HG03025 (cell line): ENCODE measurements at regions not wholly inside any gene's neighbourhood (a gene's known extent, or its start where the extent isn't known, plus 50 kb on each side); places are given as distances from the start of the nearest gene placed in this dataset.

ENCODE experiments used
- ATAC-seq: cut with Tn5 transposase; IDR thresholded peaks from one replicate; pipeline ENCODE4 v1.9.1; 2021; ENCODE audit warnings: mild to moderate bottlenecking, moderate library complexity; ENCODE audit not compliant: unreplicated experiment, low FRiP score

GRCh38 chr18:70386582-70386981, 97.7 kb downstream of the SOCS6 start:
- no peak for ATAC-seq

GRCh38 chr18:70385474-70385873, 96.6 kb downstream of the SOCS6 start:
- ATAC-seq, result no peak

- no peak for ATAC-seq
These were observed 95.4 kb downstream of the SOCS6 start for GRCh38 chr18:70384181-70384790.

- ATAC-seq, result no peak
These were observed 94.3 kb downstream of the SOCS6 start for GRCh38 chr18:70382992-70383717.

GRCh38 chr18:70382017-70382416, 93.2 kb downstream of the SOCS6 start:
- ATAC-seq, result no peak

GRCh38 chr18:70380915-70381896, 92.4 kb downstream of the SOCS6 start:
- no peak for ATAC-seq
